HK-2 (cell line): ENCODE measurements at regions not wholly inside any gene's neighbourhood (a gene's known extent, or its start where the extent isn't known, plus 50 kb on each side); places are given as distances from the start of the nearest gene placed in this dataset.
"Not testable (repeated sequence)": the region's sequence is repeated elsewhere in the genome, so short reads cannot be mapped to it uniquely, and the experiment has no call there.

ENCODE experiments used
- DNase-seq: peaks from one replicate; pipeline ENCODE4 v3.0.0-alpha.2; 2018; ENCODE audit not compliant: unreplicated experiment

- no peak for DNase-seq
Measured at GRCh38 chr10:35933940-35934641, 292.0 kb upstream of the FZD8 start.

- no peak for DNase-seq
Measured at GRCh38 chr10:35933491-35933890, 291.4 kb upstream of the FZD8 start.

GRCh38 chr10:35929962-35930361 is 287.9 kb upstream of the FZD8 start:
- DNase-seq = not testable (repeated sequence)

- DNase-seq = no peak
Measured at GRCh38 chr10:35928748-35929147, 286.7 kb upstream of the FZD8 start.

- no peak for DNase-seq
Measured at GRCh38 chr10:35927990-35928488, 285.9 kb upstream of the FZD8 start.

GRCh38 chr10:35927341-35927740 is 285.2 kb upstream of the FZD8 start:
- no peak for DNase-seq

- DNase-seq = no peak
Measured at GRCh38 chr10:35926846-35927245, 284.8 kb upstream of the FZD8 start.

GRCh38 chr10:35925493-35925892 is 283.4 kb upstream of the FZD8 start:
- no peak for DNase-seq

- no peak for DNase-seq
Measured at GRCh38 chr10:35924759-35925158, 282.7 kb upstream of the FZD8 start.

GRCh38 chr10:35922876-35923600 is 280.9 kb upstream of the FZD8 start:
- no peak for DNase-seq

- DNase-seq = no peak
Measured at GRCh38 chr10:35921866-35922350, 279.8 kb upstream of the FZD8 start.

- DNase-seq = no peak
Measured at GRCh38 chr10:35916791-35917190, 274.7 kb upstream of the FZD8 start.

- DNase-seq = no peak
Measured at GRCh38 chr10:35913628-35914027, 271.5 kb upstream of the FZD8 start.

GRCh38 chr10:35912615-35913569 is 270.8 kb upstream of the FZD8 start:
- DNase-seq = no peak

GRCh38 chr10:35911954-35912353 is 269.9 kb upstream of the FZD8 start:
- DNase-seq = no peak

GRCh38 chr10:35911233-35911632 is 269.1 kb upstream of the FZD8 start:
- DNase-seq = no peak

GRCh38 chr10:35910234-35910633 is 268.1 kb upstream of the FZD8 start:
- no peak for DNase-seq

GRCh38 chr10:35909121-35909720 is 267.1 kb upstream of the FZD8 start:
- no peak for DNase-seq

- no peak for DNase-seq
Measured at GRCh38 chr10:35908451-35908850, 266.4 kb upstream of the FZD8 start.

GRCh38 chr10:35907548-35907947 is 265.5 kb upstream of the FZD8 start:
- no peak for DNase-seq

- no peak for DNase-seq
Measured at GRCh38 chr10:35906155-35906554, 264.1 kb upstream of the FZD8 start.

GRCh38 chr10:35903021-35903420 is 260.9 kb upstream of the FZD8 start:
- DNase-seq = no peak
